Stimulated activated CD8-positive, alpha-beta memory T cell treated with anti-CD3 and anti-CD28 coated beads, Interleukin-15, amount 100 ng/mL, for 48 hours (primary cell): ENCODE measurements at regions not wholly inside any gene's neighbourhood (a gene's known extent, or its start where the extent isn't known, plus 50 kb on each side); places are given as distances from the start of the nearest gene placed in this dataset.

Experiments
- DNase-seq, 2 donors: peaks; one replicate each; pipeline ENCODE4 v3.0.0-alpha.2; 2020; ENCODE audit warnings: low read depth in 2 of 2

DNA sequence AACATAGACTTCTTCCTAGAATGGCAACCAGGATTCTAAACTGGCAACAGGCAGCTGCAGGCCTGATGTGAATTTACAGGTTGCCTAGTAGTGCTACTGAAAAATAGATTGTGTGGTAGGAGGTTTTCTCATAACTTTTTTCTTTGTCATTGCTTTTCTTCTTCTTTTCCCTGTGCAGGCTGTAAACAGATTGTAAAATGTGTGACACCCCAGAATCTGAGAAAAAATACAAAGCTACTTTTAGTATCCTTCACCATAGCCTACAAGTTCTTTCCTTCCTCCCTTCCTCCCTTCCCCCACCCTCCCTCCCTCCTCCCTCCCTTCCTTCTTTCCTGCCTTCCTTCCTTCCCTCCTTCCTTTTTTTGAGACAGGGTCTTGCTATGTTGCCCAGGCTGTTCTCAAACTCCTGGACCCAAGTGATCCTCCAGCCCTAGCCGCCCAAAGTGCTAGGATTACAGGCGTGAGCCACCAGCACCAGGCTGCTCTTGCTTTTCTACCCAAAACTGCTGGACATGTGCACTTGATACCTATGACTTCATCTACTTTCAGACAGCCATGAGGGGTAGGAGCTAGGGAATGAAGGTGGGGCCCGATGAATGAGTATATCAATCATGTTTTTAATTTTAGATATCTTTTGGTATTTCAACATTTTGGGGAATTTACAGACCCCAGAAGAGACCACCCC is 114.2 kb upstream of the EEA1 start:
- no peak for DNase-seq

DNA sequence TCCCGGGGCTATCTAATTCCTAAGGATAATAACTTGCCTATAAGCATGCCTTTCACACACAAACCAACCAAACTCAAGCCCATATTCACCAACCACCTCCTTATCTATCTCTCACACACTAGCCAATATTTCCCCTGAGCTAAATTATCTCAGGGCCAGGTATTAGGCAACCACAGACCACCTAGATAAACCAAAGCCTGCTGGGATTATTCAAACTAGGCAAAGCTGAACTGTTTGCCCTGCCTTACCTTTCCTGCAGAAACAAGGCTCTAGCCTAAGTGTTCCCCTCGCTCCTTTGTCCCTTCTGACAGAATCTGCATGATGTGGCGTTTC is 114.7 kb upstream of the EEA1 start:
- no peak for DNase-seq

DNA sequence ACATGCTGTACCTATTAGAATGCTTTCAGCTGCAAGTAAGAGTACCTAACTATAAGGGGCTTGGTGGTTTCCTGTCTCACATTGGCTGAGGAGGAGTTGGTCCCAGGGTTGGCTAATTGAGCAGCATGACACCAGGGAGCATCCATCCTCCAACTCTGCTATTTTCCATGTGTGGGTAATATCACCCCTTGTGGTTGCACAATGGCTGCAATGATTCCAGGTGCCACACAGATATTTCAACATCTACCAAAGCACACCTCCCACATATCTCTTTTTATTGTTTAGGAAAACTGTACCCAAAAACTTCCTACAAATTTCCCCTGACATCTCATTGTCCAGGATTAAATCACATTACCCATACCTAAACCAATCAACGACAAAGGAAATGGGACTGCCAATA is 118.0 kb upstream of the EEA1 start:
- DNase-seq, result no peak

DNA sequence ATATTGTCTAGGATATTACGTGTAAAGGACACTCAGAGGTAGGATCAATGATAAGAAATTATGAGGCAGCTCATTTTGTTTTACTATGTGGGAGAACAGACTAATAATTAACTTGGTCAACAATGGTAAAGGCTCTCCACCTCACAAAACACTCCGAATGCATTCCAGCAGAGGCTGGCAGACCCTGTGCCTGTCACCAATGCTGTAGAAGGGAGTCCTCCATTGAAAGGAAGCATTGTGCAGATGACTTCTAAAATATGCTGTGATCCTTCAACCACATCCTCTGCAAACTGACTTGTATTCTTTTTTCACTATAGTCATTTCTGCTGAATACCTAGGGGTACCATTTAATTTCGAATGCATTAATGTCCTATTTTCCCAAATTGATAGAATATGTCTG is 119.6 kb upstream of the EEA1 start:
- DNase-seq, result no peak

DNA sequence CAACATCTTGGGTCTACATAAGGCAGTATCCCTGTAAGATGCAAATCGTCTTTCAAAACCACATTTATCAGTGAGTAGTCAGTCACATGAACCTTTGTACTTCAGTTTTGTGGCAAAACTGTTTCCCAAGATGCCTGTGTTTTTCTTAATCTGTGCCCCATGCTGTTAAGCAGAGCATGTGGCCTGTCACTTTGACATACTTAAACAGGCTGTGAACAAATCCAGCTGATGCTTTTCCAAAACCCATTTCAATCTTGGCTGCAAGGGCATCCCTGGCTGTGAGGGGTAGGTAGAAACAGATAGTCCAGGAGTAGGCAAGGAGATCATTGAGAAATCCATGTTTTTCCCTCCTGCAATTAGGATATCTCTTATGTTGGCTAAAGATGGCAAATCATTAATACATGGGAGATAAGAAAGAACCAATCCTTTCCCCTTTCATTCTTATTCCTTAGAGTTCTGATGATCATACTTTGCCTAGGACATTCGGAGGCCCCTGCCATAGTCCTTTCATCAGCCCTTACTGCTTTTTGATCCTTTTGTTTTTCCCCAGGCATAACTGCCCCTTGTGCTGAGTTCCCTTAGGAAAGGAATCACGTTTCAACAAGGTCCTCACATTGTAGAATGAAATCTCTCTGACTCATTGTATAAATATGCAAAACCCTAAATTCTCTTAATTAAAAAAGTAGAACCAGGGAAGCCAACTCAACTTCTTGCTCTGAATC is 121.1 kb upstream of the EEA1 start:
- no peak for DNase-seq

GRCh38 chr12:93050748-93051081 is 121.6 kb upstream of the EEA1 start:
- DNase-seq, result no peak

- DNase-seq, result no peak
These were observed 124.9 kb upstream of the EEA1 start for GRCh38 chr12:93054021-93054420.

DNA sequence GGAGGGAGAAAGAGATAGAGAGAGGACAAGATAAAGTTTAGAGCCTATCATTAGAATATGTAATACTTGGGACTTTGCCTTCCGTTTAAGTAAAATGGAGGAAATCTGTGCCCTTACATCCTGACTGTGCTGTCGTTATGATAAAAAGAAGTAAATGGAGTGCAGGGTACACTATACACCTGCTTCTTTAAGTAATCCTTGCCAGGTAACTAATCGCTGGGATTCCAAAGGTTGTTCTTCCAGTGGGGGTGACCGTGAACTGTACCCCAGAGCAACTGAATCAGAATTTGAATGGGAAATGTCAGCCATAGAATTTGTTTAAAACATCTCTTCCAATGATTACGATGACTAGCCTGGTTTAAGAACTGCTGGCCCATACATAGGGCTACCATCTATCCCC is 126.1 kb upstream of the EEA1 start:
- no peak for DNase-seq

- no peak for DNase-seq
These were observed 128.0 kb upstream of the EEA1 start for GRCh38 chr12:93056971-93057535.

GRCh38 chr12:93058280-93058679 is 129.2 kb upstream of the EEA1 start:
- DNase-seq, result no peak

- no peak for DNase-seq
These were observed 130.2 kb upstream of the EEA1 start for GRCh38 chr12:93059288-93059687.

GRCh38 chr12:93059925-93060665 is 131.0 kb upstream of the EEA1 start:
- no peak for DNase-seq

DNA sequence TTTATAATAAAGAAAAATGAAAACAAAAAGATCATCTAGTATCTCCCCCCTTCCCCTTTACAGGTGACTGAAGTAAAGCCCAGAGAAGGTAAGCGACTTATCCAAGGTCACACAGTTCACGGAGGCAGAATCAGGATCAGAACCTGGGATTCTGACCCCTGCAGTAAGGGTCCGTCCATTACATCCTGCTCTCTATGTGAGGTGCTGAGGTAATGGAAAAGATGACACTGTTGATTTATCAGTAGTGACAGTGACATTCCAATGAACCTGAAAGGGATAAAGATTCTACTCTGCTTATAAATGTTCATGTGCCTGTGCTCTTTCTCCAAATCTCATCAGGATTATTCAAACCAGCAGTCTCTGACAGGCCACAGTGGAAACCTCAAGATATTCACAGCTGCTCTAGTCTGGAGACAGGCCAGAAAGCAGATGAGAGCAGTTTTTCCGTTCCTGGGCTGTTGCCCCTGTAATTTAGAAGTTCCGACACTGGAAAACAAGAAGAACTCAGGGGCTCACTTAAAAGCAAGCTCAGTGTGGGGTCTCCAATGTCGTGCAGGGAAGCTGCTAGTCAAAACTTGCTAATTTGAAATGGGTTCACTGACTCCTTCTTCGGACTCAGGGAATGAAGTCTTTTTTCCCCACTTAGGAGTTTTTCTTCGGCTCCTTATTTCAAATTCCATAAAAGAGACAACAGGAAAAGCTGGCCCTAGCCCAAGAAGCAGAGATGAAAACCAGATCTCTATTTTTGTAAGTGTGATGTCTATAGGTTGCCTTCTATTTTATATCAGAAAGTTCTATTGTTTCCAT is 131.8 kb upstream of the EEA1 start:
- peak in 1 of 2 donors; percentile 6 for DNase-seq

DNA sequence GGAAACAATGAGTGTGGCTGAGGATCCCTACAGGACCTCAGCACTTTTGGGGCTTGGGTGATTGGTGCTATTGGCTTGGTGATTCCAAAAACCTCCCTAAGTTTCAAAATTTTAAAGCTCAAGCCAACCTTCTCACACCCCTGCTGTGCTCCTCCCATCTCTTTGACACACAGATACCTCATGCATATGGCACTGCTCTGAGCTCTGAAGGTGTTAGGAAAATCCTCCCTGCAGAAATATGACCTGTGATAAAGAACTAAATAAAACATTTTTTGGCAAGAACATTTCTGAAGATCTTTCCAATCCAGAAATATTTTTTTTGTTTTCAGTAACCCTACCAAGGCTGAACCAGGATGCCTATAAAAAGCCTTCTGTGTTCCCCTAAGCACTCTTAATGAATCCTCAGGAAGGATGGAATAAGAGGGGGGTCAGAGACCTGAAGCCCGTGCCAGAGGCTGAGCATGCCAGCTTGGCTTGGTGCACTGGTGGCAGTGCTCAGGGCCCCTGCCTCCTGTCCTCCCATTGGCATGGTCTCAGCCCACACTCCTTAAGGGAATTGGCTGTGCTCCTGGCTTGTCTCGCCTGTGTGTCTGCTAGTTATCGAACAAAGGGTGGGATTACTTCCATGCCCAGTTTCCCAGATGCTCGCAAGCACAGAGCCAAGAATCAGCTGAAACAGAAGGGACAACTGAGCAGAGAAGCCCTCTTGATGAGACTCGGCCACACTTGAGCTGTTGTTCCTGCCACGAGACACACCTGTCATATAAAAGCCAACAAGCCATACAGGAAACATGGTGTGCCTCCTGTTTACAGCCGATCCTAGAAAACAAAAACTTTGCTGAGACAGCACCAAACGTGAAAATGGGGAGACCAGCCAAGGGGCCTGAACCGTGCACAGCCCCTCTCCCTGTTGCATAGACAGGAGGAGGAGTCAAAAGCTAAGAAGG is 132.7 kb upstream of the EEA1 start:
- DNase-seq, result no peak

DNA sequence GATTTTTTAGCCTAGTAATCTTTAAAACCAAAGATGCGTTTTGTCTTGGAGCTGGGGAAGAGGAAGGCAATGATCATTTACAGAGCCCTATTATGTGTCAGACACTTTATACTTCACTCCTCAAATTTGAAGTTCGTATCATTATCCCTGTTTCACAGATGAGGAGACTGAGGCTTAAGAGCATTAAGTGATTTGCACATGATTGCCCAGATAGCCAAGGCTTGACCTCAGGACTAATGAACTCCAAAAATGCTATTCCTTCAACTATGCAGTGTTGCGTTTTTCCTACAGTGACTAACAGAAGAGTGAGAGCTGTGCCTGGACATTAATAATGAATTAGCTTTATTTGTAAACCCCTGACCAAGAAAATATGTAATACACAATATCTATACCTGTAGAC is 136.8 kb upstream of the EEA1 start:
- no peak for DNase-seq

DNA sequence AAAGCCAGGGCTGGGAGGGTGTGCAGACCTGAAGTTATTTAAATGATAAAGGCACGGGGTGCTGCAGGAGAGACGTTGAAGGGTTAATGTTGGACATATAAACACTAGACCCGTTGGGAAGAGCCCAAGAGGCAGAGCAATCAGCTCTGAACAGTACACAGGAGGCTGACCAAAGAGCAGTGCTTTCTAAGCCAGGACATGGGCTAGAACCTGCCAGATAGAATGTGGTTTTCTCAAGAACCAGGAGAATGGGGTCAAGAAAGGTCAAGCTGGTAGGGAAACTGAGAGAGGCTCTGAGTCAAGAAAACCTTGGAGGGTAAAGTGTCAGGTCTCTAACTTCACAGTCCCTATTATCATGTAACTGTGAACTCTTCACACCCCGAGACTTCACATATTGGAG is 143.2 kb upstream of the EEA1 start:
- no peak for DNase-seq

DNA sequence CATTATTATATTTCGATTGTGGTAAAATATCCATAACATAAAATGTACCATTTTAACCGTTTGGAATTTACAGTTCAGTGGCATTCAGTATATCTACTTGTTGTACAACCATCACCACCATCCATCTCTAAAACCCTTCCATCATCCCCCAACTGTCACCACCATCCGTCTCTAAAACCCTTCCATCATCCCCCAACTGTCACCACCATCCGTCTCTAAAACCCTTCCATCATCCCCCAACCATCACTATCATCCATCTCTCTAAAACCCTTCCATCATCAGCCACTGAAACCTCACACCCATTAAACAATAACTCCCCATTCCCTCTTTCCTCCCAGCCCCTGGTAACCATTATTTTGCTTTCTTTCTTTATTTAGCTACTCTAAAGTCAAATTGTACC is 144.2 kb upstream of the EEA1 start:
- DNase-seq, result no peak

- no peak for DNase-seq
These were observed 149.0 kb upstream of the EEA1 start for GRCh38 chr12:93078059-93078458.

DNA sequence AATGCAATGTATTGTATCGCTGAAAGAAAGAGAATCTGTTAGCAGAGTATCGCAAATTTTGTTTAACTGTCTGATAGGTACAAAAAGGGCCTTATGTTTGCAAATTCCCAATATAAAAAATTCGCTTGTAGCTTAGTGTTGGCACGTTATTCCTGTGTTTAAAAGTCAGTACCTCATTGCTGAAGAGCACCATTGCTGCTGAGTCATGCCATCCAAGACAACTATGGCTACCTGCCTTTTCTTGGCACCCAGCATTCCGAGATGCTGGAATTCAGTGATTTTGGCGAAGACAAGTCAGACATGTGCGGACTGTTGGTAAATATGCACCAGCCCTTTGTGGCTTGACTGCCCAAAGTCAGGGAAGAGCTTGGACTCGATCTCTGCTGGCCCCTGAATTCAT is 149.5 kb upstream of the EEA1 start:
- no peak for DNase-seq

GRCh38 chr12:93079271-93079670 is 150.2 kb upstream of the EEA1 start:
- no peak for DNase-seq

- no peak for DNase-seq
These were observed 150.9 kb upstream of the EEA1 start for GRCh38 chr12:93079976-93080375.
